GM10248 (cell line): ENCODE measurements at regions not wholly inside any gene's neighbourhood (a gene's known extent, or its start where the extent isn't known, plus 50 kb on each side); places are given as distances from the start of the nearest gene placed in this dataset.

ENCODE experiments used
- CTCF ChIA-PET: fragments of 300-600 bp; sonication (Branson Sonifier 250); formaldehyde crosslinking; extraction: SDS; loops from one replicate; lab custom pipeline; 2021; ENCODE audit warnings: antibody characterized with exemption; lab: Yijun Ruan, JAX
- POLR2A ChIA-PET: fragments of 350-650 bp; sonication (Branson Sonifier 250); formaldehyde crosslinking; extraction: SDS; loops from one replicate; lab custom pipeline; 2020; ENCODE audit warnings: antibody characterized with exemption; lab: Yijun Ruan, JAX
- DNase-seq: peaks from one replicate; pipeline ENCODE4 v3.0.0; 2012; ENCODE audit errors: extremely low spot score
- CTCF ChIP-seq: IDR thresholded peaks from 2 replicates; pipeline ENCODE4 v1.5.1; 2012; ENCODE audit warnings: mild to moderate bottlenecking, low read depth; ENCODE audit errors: extremely low read depth, missing control alignments, control extremely low read depth

GRCh38 chr1:117262976-117263375, 52.2 kb upstream of the VTCN1 start:
- CTCF ChIA-PET: interaction anchor here (1.1 to 1.3 kb wide), 2 partner anchors 19 to 22 kb away, joined by 3 read pairs; no protein-coding TSS in a partner anchor
- POLR2A ChIA-PET: no interaction called here

GRCh38 chr1:117261424-117261785, 50.7 kb upstream of the VTCN1 start:
- CTCF ChIA-PET: interaction anchor here (0.8 to 1.1 kb wide), 3 partner anchors 9 to 132 kb away, joined by 3 to 5 read pairs (median 3); no protein-coding TSS in a partner anchor
- POLR2A ChIA-PET: no interaction called here
- TF ChIP-seq CTCF: no peak
- no peak for DNase-seq

More at GRCh38 chr1:117262976-117263375, 52.2 kb upstream of the VTCN1 start:
- DNase-seq: no peak
- TF ChIP-seq CTCF: no peak

GRCh38 chr1:117260761-117261423, 50.2 kb upstream of the VTCN1 start:
- TF ChIP-seq CTCF: no peak
- CTCF ChIA-PET: interaction anchor here (0.8 to 1.1 kb wide), 3 partner anchors 9 to 132 kb away, joined by 3 to 5 read pairs (median 3); no protein-coding TSS in a partner anchor
- POLR2A ChIA-PET: no interaction called here
- DNase-seq: no peak
